GM20000 (cell line): ENCODE measurements at regions not wholly inside any gene's neighbourhood (a gene's known extent, or its start where the extent isn't known, plus 50 kb on each side); places are given as distances from the start of the nearest gene placed in this dataset.
"Not testable (repeated sequence)": the region's sequence is repeated elsewhere in the genome, so short reads cannot be mapped to it uniquely, and the experiment has no call there.

ENCODE experiments used
- DNase-seq: peaks from one replicate; pipeline ENCODE4 v3.0.0; 2012; ENCODE audit warnings: low spot score
- CTCF ChIP-seq: IDR thresholded peaks from 2 replicates; pipeline ENCODE4 v1.5.1; 2012; ENCODE audit warnings: mild to moderate bottlenecking, control low read depth; ENCODE audit errors: extremely low read depth, missing control alignments

GRCh38 chr13:22960827-22961226, 220.0 kb upstream of the SGCG start:
- no peak for TF ChIP-seq CTCF

GRCh38 chr13:22961342-22961741, 219.4 kb upstream of the SGCG start:
- not testable (repeated sequence) for DNase-seq

More at GRCh38 chr13:22960827-22961226, 220.0 kb upstream of the SGCG start:
- no peak for DNase-seq

GRCh38 chr13:22961835-22962537, 218.8 kb upstream of the SGCG start:
- no peak for TF ChIP-seq CTCF
- no peak for DNase-seq

- DNase-seq = not testable (repeated sequence)
These were observed 217.3 kb upstream of the SGCG start for GRCh38 chr13:22963384-22964053.

GRCh38 chr13:22964245-22964966, 216.4 kb upstream of the SGCG start:
- no peak for DNase-seq
- TF ChIP-seq CTCF = no peak

- not testable (repeated sequence) for DNase-seq
These were observed 215.5 kb upstream of the SGCG start for GRCh38 chr13:22965011-22965857.

- DNase-seq = not testable (repeated sequence)
These were observed 214.9 kb upstream of the SGCG start for GRCh38 chr13:22965858-22966239.

GRCh38 chr13:22966753-22967152, 214.0 kb upstream of the SGCG start:
- not testable (repeated sequence) for DNase-seq

GRCh38 chr13:22967669-22968068, 213.1 kb upstream of the SGCG start:
- no peak for TF ChIP-seq CTCF
- no peak for DNase-seq
